ENCODE measurements at regions not wholly inside any gene's neighbourhood (a gene's known extent, or its start where the extent isn't known, plus 50 kb on each side); places are given as distances from the start of the nearest gene placed in this dataset.

- no peak for FAIRE-seq
- BruUV-seq (replicated peaks), result no TSS peak
- intact Hi-C loops (cut with micrococcal nuclease), result loop anchor here (10.0 kb wide), 1 partner anchor 522 kb away; no protein-coding TSS in a partner anchor
These were observed 131.2 kb upstream of the SPACA1 start for GRCh38 chr6:87916446-87916845.

More at GRCh38 chr6:87916446-87916845, 131.2 kb upstream of the SPACA1 start:
- no peaks in the 10 kb centered on the region for H3K4me1 ChIP-seq (ENCODE audit: control insufficient read depth, extremely low read depth, insufficient read depth, low read length)
- no peaks in the 10 kb centered on the region for H4K20me1 ChIP-seq (replicated peaks; ENCODE audit: control insufficient read depth, extremely low read depth, insufficient read depth, low read length)
- H3K9ac ChIP-seq (replicated peaks; ENCODE audit: extremely low read depth, insufficient read depth, low read length), result no peak overlapping the region
- H3K4me3 ChIP-seq (replicated peaks in 1 of 3; ENCODE audit: insufficient read depth in 1 of 3, low read depth in 1 of 3, low read length in 3 of 3), result no peak overlapping the region
- H3K36me3 ChIP-seq (ENCODE audit: control insufficient read depth in 2 of 2, extremely low read depth in 1 of 2, insufficient read depth in 2 of 2, low read length in 2 of 2), result no peaks in the 10 kb centered on the region
- no peak for DNase-seq (ENCODE audit: low read depth, low spot score)
- CTCF ChIA-PET, result no interaction called here
- no peak overlapping the region for H2AFZ ChIP-seq (ENCODE audit: low read depth, low read length)
- no peak overlapping the region for H3K27ac ChIP-seq (ENCODE audit: insufficient read depth, low read depth, low read length)
- H3K9me3 ChIP-seq (replicated peaks; ENCODE audit: control insufficient read depth, insufficient read depth, low read length), result no peaks in the 10 kb centered on the region
- POLR2A ChIA-PET, result no interaction called here
- no peak for TF ChIP-seq FOS (IDR thresholded peaks at IDR 0.05; ENCODE audit: borderline replicate concordance, insufficient read depth, low read length)
- no peak for TF ChIP-seq MYC (IDR thresholded peaks at IDR 0.05; ENCODE audit: low read depth, low read length)
- TF ChIP-seq JUN (IDR thresholded peaks at IDR 0.05; ENCODE audit: borderline replicate concordance, insufficient read depth, insufficient read length, low read depth), result no peak
- no peak for TF ChIP-seq CTCF (IDR thresholded peaks at IDR 0.05; ENCODE audit: extremely low read depth in 1 of 2, insufficient read depth in 1 of 2, low read depth in 1 of 2, low read length in 2 of 2)
- H3K4me2 ChIP-seq (ENCODE audit: insufficient read depth, low read length), result no peak overlapping the region
- no peaks in the 10 kb centered on the region for H3K9me1 ChIP-seq (replicated peaks; ENCODE audit: control insufficient read depth, extremely low read depth, insufficient read depth, low read length)
- dilution Hi-C loops (cut with MboI; ENCODE audit: extremely low pct_ligation_motif_present, low sequenced_read_pairs), result no loop called here
- peaks cover 0 to 4% of the 10 kb centered on the region in 2 experiments for H3K27me3 ChIP-seq (ENCODE audit: control insufficient read depth in 2 of 2, insufficient read depth in 2 of 2, low read length in 2 of 2)
- H3K79me2 ChIP-seq (ENCODE audit: control insufficient read depth, insufficient read depth, low read length), result no peaks in the 10 kb centered on the region
